ENCODE measurements at regions not wholly inside any gene's neighbourhood (a gene's known extent, or its start where the extent isn't known, plus 50 kb on each side); places are given as distances from the start of the nearest gene placed in this dataset.

- DNase-seq = no peak
These were observed 495.6 kb upstream of the B3GAT1 start for GRCh38 chr11:134907636-134908035.

DNA sequence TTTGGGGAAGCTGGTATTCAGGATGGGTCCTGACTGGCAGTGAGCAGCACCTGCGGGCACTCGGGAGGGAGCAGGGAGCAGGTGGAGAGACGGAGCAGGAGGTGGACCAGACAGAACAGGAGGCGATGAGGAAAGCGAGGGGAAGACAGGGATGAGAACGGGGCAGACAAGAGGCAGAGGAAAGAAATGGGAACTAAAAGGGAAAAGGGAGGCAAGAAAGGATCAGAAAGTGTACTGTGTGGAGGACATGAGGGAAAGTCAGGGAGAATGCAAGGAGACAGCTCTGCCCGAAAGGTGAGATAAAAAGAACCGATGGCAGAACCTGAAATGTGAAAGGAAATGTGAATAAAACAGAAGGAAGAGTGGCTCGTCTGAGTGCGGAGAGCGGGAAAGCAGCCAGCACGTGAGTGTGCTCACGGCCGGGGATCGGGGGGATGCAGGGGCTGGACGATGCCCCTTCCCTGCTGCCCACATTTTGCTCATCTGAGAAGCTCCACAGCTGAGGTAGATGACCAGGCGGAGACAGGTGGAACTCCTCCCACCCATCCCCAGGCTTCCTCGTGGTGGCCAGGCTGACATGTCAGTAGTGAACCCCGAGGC, 494.4 kb upstream of the B3GAT1 start:
- DNase-seq = no peak

GRCh38 chr11:134905928-134906327, 493.9 kb upstream of the B3GAT1 start:
- DNase-seq = no peak

- no peak for DNase-seq
These were observed 493.5 kb upstream of the B3GAT1 start for GRCh38 chr11:134905517-134905916.

GRCh38 chr11:134904103-134904790, 492.2 kb upstream of the B3GAT1 start:
- no peak for DNase-seq

- DNase-seq = no peak
These were observed 490.2 kb upstream of the B3GAT1 start for GRCh38 chr11:134901955-134902918.

- DNase-seq = no peak
These were observed 489.5 kb upstream of the B3GAT1 start for GRCh38 chr11:134901542-134901941.

DNA sequence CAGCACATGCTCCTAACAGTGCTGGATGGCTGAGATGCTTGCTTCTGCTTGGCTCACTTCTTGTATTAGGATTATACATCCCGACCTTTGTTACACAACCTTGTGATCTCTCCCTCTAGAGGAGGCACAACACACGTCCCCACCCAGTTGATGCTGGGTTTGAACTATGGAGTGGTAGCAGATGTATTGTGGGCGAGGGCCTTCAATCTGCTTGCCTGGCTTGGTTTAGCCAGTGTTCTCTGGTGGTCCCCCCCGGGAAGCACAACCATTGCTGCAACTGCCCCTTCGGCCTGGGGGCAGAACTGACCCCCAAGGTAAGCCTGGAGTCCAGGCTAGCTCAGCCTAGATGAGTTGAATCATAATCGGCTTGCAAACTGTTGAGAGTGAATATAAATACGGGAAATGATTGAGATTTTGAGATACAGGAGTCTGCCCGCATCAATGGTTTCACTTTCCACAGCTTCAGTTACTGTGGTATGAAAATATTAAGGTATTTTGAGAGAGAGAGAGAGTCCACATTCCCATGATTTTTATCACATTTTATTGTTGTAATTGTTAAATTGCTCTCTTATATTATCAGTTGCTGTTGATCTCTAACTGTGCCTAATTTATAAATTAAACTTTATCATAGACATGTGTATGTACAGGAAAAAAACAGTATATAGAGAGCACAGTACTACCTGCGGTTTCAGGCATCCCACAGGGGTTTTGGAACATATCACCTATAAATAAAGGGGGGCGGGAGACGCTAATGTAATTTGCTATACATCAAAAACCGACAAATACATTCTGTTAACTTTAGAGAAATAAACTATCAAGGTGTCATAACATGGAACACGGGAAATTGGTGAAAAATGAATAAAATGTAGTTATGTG, 482.0 kb upstream of the B3GAT1 start:
- DNase-seq = no peak

DNA sequence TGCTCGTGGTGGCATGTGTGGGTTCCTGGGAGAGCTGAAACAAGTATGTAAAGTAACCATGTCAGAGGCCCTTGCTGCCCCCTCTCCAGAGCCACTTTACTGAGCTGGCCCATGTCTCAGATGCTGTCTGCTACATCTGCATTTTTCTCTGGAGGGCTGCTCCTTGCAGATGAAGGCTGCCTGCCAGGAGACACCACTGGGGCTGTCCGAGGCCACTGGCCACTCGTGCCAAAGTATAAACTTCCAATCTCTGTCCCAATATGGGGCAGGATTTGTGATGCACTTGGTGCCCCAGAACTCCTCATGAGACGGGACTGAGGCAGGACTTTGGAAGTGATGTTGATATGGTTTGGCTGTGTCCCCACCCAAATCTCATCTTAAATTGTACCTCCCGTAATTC, 478.4 kb upstream of the B3GAT1 start:
- no peak for DNase-seq

GRCh38 chr11:134889832-134890231, 477.8 kb upstream of the B3GAT1 start:
- no peak for DNase-seq

- DNase-seq = no peak
These were observed 476.8 kb upstream of the B3GAT1 start for GRCh38 chr11:134888821-134889220.

GRCh38 chr11:134887896-134888295, 475.9 kb upstream of the B3GAT1 start:
- no peak for DNase-seq

- DNase-seq = no peak
These were observed 471.4 kb upstream of the B3GAT1 start for GRCh38 chr11:134883484-134883883.

DNA sequence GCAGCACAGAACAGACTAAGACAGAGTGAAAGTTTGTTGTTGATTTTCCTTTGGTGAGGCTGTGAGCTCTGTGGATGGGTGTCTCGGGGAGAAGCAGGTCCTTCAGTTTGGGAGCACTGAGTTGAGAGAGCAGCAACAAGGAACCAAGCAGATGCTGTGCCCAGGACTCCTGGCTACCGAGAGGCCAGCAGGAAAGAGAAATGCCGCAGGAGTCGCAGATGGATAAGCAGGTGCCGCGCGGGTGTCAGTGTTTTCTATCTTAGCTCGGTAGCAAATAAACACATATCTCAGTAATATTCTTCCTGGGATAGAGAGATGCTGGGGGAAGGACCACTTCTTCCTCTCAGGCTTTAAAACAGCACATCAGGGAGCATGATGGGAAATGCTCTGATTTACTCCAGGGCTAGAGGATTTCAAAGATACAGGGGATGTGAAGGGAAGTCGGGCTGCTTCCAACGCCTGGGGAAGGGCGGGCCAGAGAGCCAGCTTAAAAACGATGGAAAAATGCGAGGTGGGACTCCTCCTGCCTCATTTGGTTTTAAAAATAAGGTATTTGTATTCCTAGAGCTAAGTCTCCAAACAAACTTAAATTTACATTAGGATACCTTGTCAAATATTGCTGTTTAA, 470.7 kb upstream of the B3GAT1 start:
- no peak for DNase-seq

- no peak for DNase-seq
These were observed 470.1 kb upstream of the B3GAT1 start for GRCh38 chr11:134882141-134882540.

DNA sequence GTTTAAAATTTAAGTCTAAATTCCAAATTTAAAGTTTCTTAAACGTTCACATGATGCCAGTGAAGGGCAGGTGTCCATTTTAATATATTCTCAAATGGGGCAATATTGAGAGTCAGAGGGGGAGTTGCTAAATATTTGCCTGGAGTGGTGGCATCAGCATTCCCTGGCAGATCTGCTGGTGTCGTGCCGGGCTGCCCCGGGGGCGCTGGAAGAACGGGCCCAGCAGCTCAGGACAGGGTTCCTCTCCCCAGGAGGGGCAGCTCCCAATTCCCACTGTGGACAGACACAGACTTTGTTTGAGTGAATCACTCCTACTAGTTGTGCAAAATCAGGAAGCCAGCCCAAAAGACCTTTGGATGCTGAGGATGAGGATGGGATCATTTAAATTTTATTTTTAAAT, 468.7 kb upstream of the B3GAT1 start:
- no peak for DNase-seq

GRCh38 chr11:134879931-134880330, 467.9 kb upstream of the B3GAT1 start:
- DNase-seq = no peak

- no peak for DNase-seq
These were observed 467.3 kb upstream of the B3GAT1 start for GRCh38 chr11:134879341-134879740.

GRCh38 chr11:134878785-134879184, 466.7 kb upstream of the B3GAT1 start:
- no peak for DNase-seq

DNA sequence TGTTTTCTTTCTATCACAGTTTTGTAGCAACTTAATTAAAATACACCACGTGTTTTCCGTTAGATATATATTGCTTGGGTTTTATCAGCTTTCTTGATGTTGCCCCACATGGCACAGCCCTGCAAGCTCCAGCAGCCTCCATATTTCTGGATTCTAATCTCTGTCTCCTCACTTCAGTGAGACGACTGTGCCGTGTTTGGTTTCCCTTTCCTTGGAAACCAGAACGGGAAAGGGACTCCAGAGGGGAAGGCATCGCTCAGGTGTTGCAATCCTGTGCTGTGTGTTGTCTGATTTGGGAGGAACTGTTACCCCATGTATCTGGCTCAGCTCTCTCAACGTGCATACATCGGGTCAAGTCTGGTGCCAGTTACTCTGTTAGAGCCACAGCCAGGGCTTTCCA, 464.2 kb upstream of the B3GAT1 start:
- no peak for DNase-seq

- DNase-seq = no peak
These were observed 455.1 kb upstream of the B3GAT1 start for GRCh38 chr11:134866981-134867675.

DNA sequence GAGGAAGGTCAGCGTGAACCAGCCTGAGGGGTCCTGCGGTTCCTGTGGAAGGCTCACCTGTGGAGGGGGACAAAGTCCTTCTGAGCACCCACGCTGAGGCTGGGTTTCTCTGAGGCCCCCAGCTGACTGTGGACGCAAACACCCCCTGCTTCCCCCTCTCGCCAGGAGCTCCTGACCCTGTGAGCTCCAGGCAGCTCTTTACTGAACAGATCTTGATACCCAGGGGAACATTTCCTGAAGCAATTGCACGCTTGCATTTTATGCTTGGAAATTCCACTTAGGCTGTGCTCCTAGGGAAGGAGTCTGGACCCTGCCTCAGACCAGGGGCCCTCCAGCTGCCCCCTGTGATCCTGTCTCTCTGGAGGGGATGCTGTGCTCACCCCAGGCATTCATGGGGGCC, 454.2 kb upstream of the B3GAT1 start:
- no peak for DNase-seq

Measured in CD4-positive, alpha-beta T cell treated with Interleukin-17A for 4 hours (primary cell).